ENCODE measurements at regions not wholly inside any gene's neighbourhood (a gene's known extent, or its start where the extent isn't known, plus 50 kb on each side); places are given as distances from the start of the nearest gene placed in this dataset.

DNA sequence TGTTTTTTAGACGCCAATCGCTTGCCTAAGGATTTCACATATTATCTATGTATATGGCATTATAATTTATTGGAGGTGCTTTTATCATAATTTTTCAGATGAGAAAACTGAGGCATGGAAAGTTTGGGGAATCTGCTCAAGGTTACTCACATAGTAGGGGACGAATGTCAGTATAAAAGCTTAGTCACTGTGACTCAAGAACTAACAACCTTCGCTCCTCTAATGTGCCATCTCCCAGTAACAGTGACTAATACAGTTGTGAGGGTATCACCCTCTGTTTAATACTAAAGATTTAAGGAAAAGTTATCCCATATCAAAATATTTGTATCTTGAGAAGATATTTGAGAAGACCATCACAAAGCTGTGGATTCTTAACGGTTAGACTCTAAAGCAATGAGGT is 353.1 kb upstream of the SPOCK3 start:
- TF ChIP-seq, protein P1, sequence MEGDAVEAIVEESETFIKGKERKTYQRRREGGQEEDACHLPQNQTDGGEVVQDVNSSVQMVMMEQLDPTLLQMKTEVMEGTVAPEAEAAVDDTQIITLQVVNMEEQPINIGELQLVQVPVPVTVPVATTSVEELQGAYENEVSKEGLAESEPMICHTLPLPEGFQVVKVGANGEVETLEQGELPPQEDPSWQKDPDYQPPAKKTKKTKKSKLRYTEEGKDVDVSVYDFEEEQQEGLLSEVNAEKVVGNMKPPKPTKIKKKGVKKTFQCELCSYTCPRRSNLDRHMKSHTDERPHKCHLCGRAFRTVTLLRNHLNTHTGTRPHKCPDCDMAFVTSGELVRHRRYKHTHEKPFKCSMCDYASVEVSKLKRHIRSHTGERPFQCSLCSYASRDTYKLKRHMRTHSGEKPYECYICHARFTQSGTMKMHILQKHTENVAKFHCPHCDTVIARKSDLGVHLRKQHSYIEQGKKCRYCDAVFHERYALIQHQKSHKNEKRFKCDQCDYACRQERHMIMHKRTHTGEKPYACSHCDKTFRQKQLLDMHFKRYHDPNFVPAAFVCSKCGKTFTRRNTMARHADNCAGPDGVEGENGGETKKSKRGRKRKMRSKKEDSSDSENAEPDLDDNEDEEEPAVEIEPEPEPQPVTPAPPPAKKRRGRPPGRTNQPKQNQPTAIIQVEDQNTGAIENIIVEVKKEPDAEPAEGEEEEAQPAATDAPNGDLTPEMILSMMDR (IDR thresholded peaks at IDR 0.05), result no peak
- TF ChIP-seq POLR2A (IDR thresholded peaks at IDR 0.05), result no peak
